ENCODE measurements at regions not wholly inside any gene's neighbourhood (a gene's known extent, or its start where the extent isn't known, plus 50 kb on each side); places are given as distances from the start of the nearest gene placed in this dataset.

- TF ChIP-seq SMC3 (IDR thresholded peaks at IDR 0.05; ENCODE audit: low read depth, low read length) (no peak), CTCF (conservative IDR thresholded peaks at IDR 0.05; ENCODE audit: low read depth, low read length) (no peak), MAFK (IDR thresholded peaks at IDR 0.05; ENCODE audit: low read depth, low read length) (no peak), POLR2A (IDR thresholded peaks at IDR 0.05; ENCODE audit: low read depth, low read length) (no peak), BHLHE40 (IDR thresholded peaks at IDR 0.05; ENCODE audit: low read depth, low read length) (no peak), MXI1 (IDR thresholded peaks at IDR 0.05; ENCODE audit: borderline replicate concordance, low read depth, low read length) (no peak), USF2 (IDR thresholded peaks at IDR 0.05; ENCODE audit: low read depth, low read length) (no peak), RFX5 (IDR thresholded peaks at IDR 0.05; ENCODE audit: low read depth, low read length) (no peak), ELK1 (IDR thresholded peaks at IDR 0.05; ENCODE audit: borderline replicate concordance, low read depth, low read length) (no peak), FOS (IDR thresholded peaks at IDR 0.05; ENCODE audit: low read depth, low read length) (no peak), MAZ (IDR thresholded peaks at IDR 0.05; ENCODE audit: borderline replicate concordance, low read depth, low read length) (no peak), CEBPB (IDR thresholded peaks at IDR 0.05; ENCODE audit: low read depth, low read length) (no peak), CHD1 (IDR thresholded peaks at IDR 0.05; ENCODE audit: low read depth, low read length) (no peak)
Measured at GRCh38 chr4:128654465-128654864, 155.0 kb upstream of the JADE1 start.

Measured in IMR-90 (cell line).